ENCODE measurements at regions not wholly inside any gene's neighbourhood (a gene's known extent, or its start where the extent isn't known, plus 50 kb on each side); places are given as distances from the start of the nearest gene placed in this dataset.

DNA sequence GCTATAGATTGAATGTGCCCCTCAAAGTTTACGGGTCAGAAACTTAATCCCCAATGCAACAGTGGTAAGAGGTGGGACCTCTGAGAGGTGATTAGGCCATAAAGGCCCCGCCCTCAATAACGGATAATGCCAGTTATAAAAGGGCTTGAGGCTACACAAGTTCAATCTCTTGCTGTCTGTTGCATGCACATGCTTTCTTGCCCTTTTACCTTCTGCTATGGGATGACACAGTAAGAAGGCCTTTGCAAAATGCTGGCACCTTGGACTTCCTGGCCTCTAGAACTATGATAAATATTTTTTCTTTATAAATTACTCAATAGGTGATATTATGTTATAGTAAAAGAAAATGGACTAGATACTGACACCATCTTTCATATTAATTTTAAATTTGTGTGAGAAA lies 806.1 kb downstream of the TENT5A start:
- TF ChIP-seq, protein P1, sequence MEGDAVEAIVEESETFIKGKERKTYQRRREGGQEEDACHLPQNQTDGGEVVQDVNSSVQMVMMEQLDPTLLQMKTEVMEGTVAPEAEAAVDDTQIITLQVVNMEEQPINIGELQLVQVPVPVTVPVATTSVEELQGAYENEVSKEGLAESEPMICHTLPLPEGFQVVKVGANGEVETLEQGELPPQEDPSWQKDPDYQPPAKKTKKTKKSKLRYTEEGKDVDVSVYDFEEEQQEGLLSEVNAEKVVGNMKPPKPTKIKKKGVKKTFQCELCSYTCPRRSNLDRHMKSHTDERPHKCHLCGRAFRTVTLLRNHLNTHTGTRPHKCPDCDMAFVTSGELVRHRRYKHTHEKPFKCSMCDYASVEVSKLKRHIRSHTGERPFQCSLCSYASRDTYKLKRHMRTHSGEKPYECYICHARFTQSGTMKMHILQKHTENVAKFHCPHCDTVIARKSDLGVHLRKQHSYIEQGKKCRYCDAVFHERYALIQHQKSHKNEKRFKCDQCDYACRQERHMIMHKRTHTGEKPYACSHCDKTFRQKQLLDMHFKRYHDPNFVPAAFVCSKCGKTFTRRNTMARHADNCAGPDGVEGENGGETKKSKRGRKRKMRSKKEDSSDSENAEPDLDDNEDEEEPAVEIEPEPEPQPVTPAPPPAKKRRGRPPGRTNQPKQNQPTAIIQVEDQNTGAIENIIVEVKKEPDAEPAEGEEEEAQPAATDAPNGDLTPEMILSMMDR (IDR thresholded peaks at IDR 0.05; ENCODE audit: borderline replicate concordance, control extremely low read depth, extremely low read depth, insufficient read depth, missing control alignments), result no peak
- in situ Hi-C loops (cut with MboI; ENCODE audit: low sequenced_read_pairs, unreplicated experiment), result no loop called here
- DNase-seq (ENCODE audit: low spot score), result no peak

DNA sequence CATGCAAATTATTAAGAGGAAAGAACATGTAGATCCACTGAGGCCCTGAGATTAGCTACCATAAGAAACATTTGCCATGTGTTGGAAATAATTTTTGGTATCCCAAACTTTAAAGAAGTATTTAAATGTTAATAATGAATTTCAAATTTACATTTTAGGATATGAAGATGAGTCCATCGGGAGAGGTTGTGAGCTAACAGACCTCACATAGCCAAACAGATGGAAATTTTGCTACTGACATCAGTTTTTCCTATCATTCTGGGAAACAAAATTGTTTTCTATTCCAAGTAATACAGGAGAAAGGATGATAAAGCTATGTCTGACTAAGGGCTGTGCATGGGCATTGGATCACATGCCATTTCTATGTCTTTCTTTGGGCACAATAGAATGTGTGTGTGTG lies 809.6 kb downstream of the TENT5A start:
- in situ Hi-C loops (cut with MboI; ENCODE audit: low sequenced_read_pairs, unreplicated experiment), result no loop called here
- DNase-seq (ENCODE audit: low spot score), result no peak
- TF ChIP-seq, protein P1 (IDR thresholded peaks at IDR 0.05; ENCODE audit: borderline replicate concordance, control extremely low read depth, extremely low read depth, insufficient read depth, missing control alignments), result no peak

DNA sequence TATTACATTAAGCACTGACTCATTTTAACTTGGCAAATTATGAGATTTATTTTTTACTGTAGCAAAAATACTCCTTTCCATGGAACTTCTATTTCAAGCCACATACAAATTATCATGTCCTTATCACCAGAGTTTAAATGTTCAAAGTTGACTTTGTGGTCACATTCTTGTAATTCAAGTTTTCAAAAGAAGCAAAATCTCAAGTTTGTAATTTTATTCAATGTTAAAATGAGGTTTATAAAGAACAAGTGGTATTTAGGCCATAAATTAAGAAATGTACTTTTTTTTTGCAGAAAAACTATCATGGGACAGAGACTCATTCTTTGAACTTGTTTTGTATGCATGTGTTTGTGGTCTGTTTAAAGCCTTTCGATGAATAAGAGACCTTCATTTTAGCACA lies 811.5 kb downstream of the TENT5A start:
- in situ Hi-C loops (cut with MboI; ENCODE audit: low sequenced_read_pairs, unreplicated experiment), result no loop called here
- DNase-seq (ENCODE audit: low spot score), result no peak
- TF ChIP-seq, protein P1 (IDR thresholded peaks at IDR 0.05; ENCODE audit: borderline replicate concordance, control extremely low read depth, extremely low read depth, insufficient read depth, missing control alignments), result no peak

DNA sequence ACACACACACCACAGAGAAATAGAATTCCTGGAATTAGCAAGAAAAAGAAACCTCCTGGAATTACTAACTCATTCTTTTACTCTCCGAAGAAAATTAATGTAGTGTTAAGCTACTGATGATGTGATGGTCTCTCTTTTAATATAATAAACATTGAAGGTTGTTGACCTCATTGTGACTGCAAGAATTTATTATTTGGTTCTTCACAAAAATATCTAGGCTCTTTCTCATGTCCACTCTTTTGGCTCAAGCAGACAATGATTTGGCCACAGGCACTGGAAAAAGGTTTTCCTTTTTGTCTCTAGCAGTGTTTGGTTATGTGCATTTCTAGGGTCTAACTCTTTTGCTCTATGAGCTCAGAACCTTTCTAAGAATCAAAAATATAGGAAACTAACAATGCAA lies 811.9 kb downstream of the TENT5A start:
- no peak for DNase-seq (ENCODE audit: low spot score)
- in situ Hi-C loops (cut with MboI; ENCODE audit: low sequenced_read_pairs, unreplicated experiment), result no loop called here

DNA sequence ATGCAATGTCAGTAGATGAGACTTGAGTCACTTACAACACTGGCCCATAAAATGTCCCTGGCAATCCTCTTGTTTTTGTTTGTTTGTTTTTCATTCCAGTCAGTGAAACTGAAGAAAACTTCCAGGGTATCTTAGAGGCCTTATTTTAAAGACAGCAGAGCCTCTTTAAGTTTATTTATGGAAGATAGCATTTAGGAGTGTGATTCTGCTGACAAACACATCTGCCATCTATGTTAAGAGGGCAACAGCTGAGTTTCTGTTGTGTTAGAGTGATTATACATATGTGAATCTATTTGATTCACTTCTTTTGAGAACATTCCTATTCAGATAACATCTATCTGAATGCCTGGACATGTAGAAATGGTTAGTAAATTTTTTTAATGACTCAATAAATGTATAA lies 812.6 kb downstream of the TENT5A start:
- DNase-seq (ENCODE audit: low spot score), result no peak
- in situ Hi-C loops (cut with MboI; ENCODE audit: low sequenced_read_pairs, unreplicated experiment), result no loop called here
- TF ChIP-seq, protein P1 (IDR thresholded peaks at IDR 0.05; ENCODE audit: borderline replicate concordance, control extremely low read depth, extremely low read depth, insufficient read depth, missing control alignments), result no peak

More for the DNA sequence above, 811.9 kb downstream of the TENT5A start:
- TF ChIP-seq, protein P1 (IDR thresholded peaks at IDR 0.05; ENCODE audit: borderline replicate concordance, control extremely low read depth, extremely low read depth, insufficient read depth, missing control alignments), result no peak

DNA sequence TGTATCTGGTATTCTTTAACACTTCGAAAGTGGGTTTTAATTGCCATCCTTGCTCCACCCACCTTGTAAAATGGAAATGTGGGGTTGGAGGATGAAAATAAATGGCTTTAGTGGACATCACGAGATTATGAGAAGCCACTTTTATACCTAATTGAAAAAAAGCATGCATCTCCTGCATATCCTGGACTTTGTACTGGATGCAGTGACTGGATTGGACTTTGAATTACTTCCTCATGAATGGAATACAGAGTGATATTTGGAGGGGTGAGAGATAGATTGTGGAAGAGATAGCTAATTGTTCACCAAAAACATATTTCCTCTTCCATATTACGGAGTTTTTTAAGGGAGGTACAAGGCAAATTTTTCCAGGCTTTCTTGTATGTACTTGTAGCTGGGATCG lies 813.0 kb downstream of the TENT5A start:
- no peak for DNase-seq (ENCODE audit: low spot score)
- in situ Hi-C loops (cut with MboI; ENCODE audit: low sequenced_read_pairs, unreplicated experiment), result no loop called here
- TF ChIP-seq, protein P1 (IDR thresholded peaks at IDR 0.05; ENCODE audit: borderline replicate concordance, control extremely low read depth, extremely low read depth, insufficient read depth, missing control alignments), result no peak

DNA sequence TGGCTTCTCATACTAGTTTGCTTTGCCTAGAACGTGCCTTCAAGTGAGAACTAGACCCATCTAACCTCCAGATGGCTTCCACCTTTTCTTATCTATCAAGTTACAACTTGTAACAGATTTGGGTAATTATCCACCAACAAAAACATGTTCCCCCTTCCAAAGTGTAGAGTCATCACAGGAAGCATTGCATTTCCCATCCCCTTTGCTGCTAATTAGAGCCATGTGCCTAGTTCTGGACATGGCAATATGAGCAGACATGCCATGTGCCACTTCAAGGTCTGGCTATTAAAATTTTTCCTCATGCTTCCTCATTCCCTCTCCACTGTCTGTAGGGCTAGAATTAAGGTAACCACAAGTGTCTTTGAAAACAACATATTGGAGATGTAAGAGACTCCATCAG lies 814.4 kb downstream of the TENT5A start:
- TF ChIP-seq, protein P1 (IDR thresholded peaks at IDR 0.05; ENCODE audit: borderline replicate concordance, control extremely low read depth, extremely low read depth, insufficient read depth, missing control alignments), result no peak
- in situ Hi-C loops (cut with MboI; ENCODE audit: low sequenced_read_pairs, unreplicated experiment), result no loop called here
- no peak for DNase-seq (ENCODE audit: low spot score)

All from GM13976 (cell line).